Sigmoid colon (tissue), 3 donors: ENCODE measurements at regions not wholly inside any gene's neighbourhood (a gene's known extent, or its start where the extent isn't known, plus 50 kb on each side); places are given as distances from the start of the nearest gene placed in this dataset.

Source experiments
- CTCF ChIP-seq, 4 experiments: fragments of 450-650 bp in 3 of 4; fragments of 200-600 bp in 1 of 4; IDR thresholded peaks; one replicate each; pipeline ENCODE4 v1.5.1; 2016 to 2019; ENCODE audit warnings: antibody characterized with exemption in 4 of 4, mild to moderate bottlenecking in 3 of 4, moderate library complexity in 2 of 4
- POLR2A ChIP-seq, 2 donors: fragments of 450-650 bp; IDR thresholded peaks; one replicate each; pipeline ENCODE4 v1.6.1; 2016; ENCODE audit warnings: antibody characterized with exemption in 2 of 2, mild to moderate bottlenecking in 2 of 2, moderate library complexity in 2 of 2

GRCh38 chr13:48146636-48147035 lies 51.7 kb upstream of the MED4 start:
- TF ChIP-seq CTCF (IDR thresholded peaks at IDR 0.05) (no peak), POLR2A (IDR thresholded peaks at IDR 0.05) (no peak)
